ENCODE measurements at regions not wholly inside any gene's neighbourhood (a gene's known extent, or its start where the extent isn't known, plus 50 kb on each side); places are given as distances from the start of the nearest gene placed in this dataset.

- Histone ChIP-seq H4K20me1 (ENCODE audit: insufficient read depth, low read length, poor library complexity, severe bottlenecking) (no peaks in the 10 kb centered on the region), H3K4me1 (ENCODE audit: insufficient read depth, low read length, poor library complexity, severe bottlenecking) (no peaks in the 10 kb centered on the region), H3K79me2 (ENCODE audit: insufficient read depth, low read length) (no peaks in the 10 kb centered on the region), H3K36me3 (ENCODE audit: insufficient read depth, low read length) (no peaks in the 10 kb centered on the region), H3K27me3 (ENCODE audit: insufficient read depth, low read length, poor library complexity, severe bottlenecking) (no peaks in the 10 kb centered on the region), H3F3A (ENCODE audit: low read depth) (no peaks in the 10 kb centered on the region), H3K9ac (ENCODE audit: low read depth, low read length, poor library complexity, severe bottlenecking) (no peak overlapping the region), H3K4me3 (ENCODE audit: low read length, poor library complexity, severe bottlenecking) (no peak overlapping the region), H3K4me2 (ENCODE audit: low read depth, low read length, poor library complexity, severe bottlenecking) (no peak overlapping the region), H2AFZ (ENCODE audit: low read length) (no peak overlapping the region), H3K9me3 (ENCODE audit: insufficient read depth, low read depth, low read length) (no peaks in the 10 kb centered on the region), H3K9me2 (replicated peaks; ENCODE audit: low read depth, low read length) (no peaks in the 10 kb centered on the region)
- no peak for TF ChIP-seq EZH2phosphoT487 (IDR thresholded peaks at IDR 0.05; ENCODE audit: borderline replicate concordance)
- no peak for TF ChIP-seq CTCF (conservative IDR thresholded peaks at IDR 0.05; ENCODE audit: low read length)
These were observed 407.8 kb upstream of the PODXL start for GRCh38 chr7:131964203-131964602.

- Histone ChIP-seq H2AFZ (ENCODE audit: low read length) (no peak overlapping the region), H3K4me2 (ENCODE audit: low read depth, low read length, poor library complexity, severe bottlenecking) (no peak overlapping the region), H3K4me3 (ENCODE audit: low read length, poor library complexity, severe bottlenecking) (no peak overlapping the region), H3F3A (ENCODE audit: low read depth) (no peaks in the 10 kb centered on the region), H3K9me2 (replicated peaks; ENCODE audit: low read depth, low read length) (no peaks in the 10 kb centered on the region), H3K79me2 (ENCODE audit: insufficient read depth, low read length) (no peaks in the 10 kb centered on the region), H4K20me1 (ENCODE audit: insufficient read depth, low read length, poor library complexity, severe bottlenecking) (no peaks in the 10 kb centered on the region), H3K27me3 (ENCODE audit: insufficient read depth, low read length, poor library complexity, severe bottlenecking) (no peaks in the 10 kb centered on the region), H3K9me3 (ENCODE audit: insufficient read depth, low read depth, low read length) (no peaks in the 10 kb centered on the region), H3K36me3 (ENCODE audit: insufficient read depth, low read length) (no peaks in the 10 kb centered on the region), H3K9ac (ENCODE audit: low read depth, low read length, poor library complexity, severe bottlenecking) (no peak overlapping the region), H3K4me1 (ENCODE audit: insufficient read depth, low read length, poor library complexity, severe bottlenecking) (no peaks in the 10 kb centered on the region)
- TF ChIP-seq EZH2phosphoT487 (IDR thresholded peaks at IDR 0.05; ENCODE audit: borderline replicate concordance) (no peak), CTCF (conservative IDR thresholded peaks at IDR 0.05; ENCODE audit: low read length) (no peak)
These were observed 404.7 kb upstream of the PODXL start for GRCh38 chr7:131961054-131961680.

GRCh38 chr7:131959106-131959812, 402.8 kb upstream of the PODXL start:
- no peak overlapping the region for H3K9ac ChIP-seq (ENCODE audit: low read depth, low read length, poor library complexity, severe bottlenecking)

More at GRCh38 chr7:131959106-131959812, 402.8 kb upstream of the PODXL start:
- H4K20me1 ChIP-seq (ENCODE audit: insufficient read depth, low read length, poor library complexity, severe bottlenecking): no peaks in the 10 kb centered on the region
- TF ChIP-seq CTCF (conservative IDR thresholded peaks at IDR 0.05; ENCODE audit: low read length) (no peak), EZH2phosphoT487 (IDR thresholded peaks at IDR 0.05; ENCODE audit: borderline replicate concordance) (no peak)
- H3K36me3 ChIP-seq (ENCODE audit: insufficient read depth, low read length): no peaks in the 10 kb centered on the region
- no peaks in the 10 kb centered on the region for H3K4me1 ChIP-seq (ENCODE audit: insufficient read depth, low read length, poor library complexity, severe bottlenecking)
- H3K4me2 ChIP-seq (ENCODE audit: low read depth, low read length, poor library complexity, severe bottlenecking): no peak overlapping the region
- H3K79me2 ChIP-seq (ENCODE audit: insufficient read depth, low read length): no peaks in the 10 kb centered on the region
- no peak overlapping the region for H2AFZ ChIP-seq (ENCODE audit: low read length)
- no peaks in the 10 kb centered on the region for H3K9me3 ChIP-seq (ENCODE audit: insufficient read depth, low read depth, low read length)
- H3K9me2 ChIP-seq (replicated peaks; ENCODE audit: low read depth, low read length): no peaks in the 10 kb centered on the region
- H3K27me3 ChIP-seq (ENCODE audit: insufficient read depth, low read length, poor library complexity, severe bottlenecking): no peaks in the 10 kb centered on the region
- H3K4me3 ChIP-seq (ENCODE audit: low read length, poor library complexity, severe bottlenecking): no peak overlapping the region
- H3F3A ChIP-seq (ENCODE audit: low read depth): no peaks in the 10 kb centered on the region
